Stimulated activated naive CD8-positive, alpha-beta T cell treated with anti-CD3 and anti-CD28 coated beads, Interleukin-15, Interleukin-2, amounts not matched to agents 100 ng/mL and 50 ng/mL, for 24 hours (primary cell): ENCODE measurements at regions not wholly inside any gene's neighbourhood (a gene's known extent, or its start where the extent isn't known, plus 50 kb on each side); places are given as distances from the start of the nearest gene placed in this dataset.

Experiments used
- H3K27ac Mint-ChIP-seq: one replicate; pipeline ENCODE4 v1.8.0; 2021; ENCODE audit warnings: mild to moderate bottlenecking, mixed read lengths
- H3K27me3 Mint-ChIP-seq: one replicate; pipeline ENCODE4 v1.8.0; 2021; ENCODE audit warnings: mixed read lengths
- H3K36me3 Mint-ChIP-seq: one replicate; pipeline ENCODE4 v1.8.0; 2021; ENCODE audit warnings: low read depth, mixed read lengths
- H3K4me1 Mint-ChIP-seq: one replicate; pipeline ENCODE4 v1.8.0; 2021; ENCODE audit warnings: low read depth, mixed read lengths
- H3K4me3 Mint-ChIP-seq: one replicate; pipeline ENCODE4 v1.8.0; 2021; ENCODE audit warnings: mild to moderate bottlenecking, mixed read lengths
- H3K9me3 Mint-ChIP-seq: one replicate; pipeline ENCODE4 v1.8.0; 2021; ENCODE audit warnings: mixed read lengths

- Mint-ChIP-seq H3K9me3 (no peaks in the 10 kb centered on the region), H3K36me3 (no peaks in the 10 kb centered on the region), H3K4me1 (no peaks in the 10 kb centered on the region), H3K27ac (no peak overlapping the region), H3K4me3 (no peak overlapping the region), H3K27me3 (no peaks in the 10 kb centered on the region)
These were observed 148.8 kb downstream of the ZBTB18 start for GRCh38 chr1:244199902-244200301.

- Mint-ChIP-seq H3K27ac (no peak overlapping the region), H3K36me3 (no peaks in the 10 kb centered on the region), H3K4me3 (no peak overlapping the region), H3K9me3 (no peaks in the 10 kb centered on the region), H3K4me1 (no peaks in the 10 kb centered on the region), H3K27me3 (no peaks in the 10 kb centered on the region)
These were observed 149.5 kb downstream of the ZBTB18 start for GRCh38 chr1:244200596-244200995.

GRCh38 chr1:244201750-244202149 lies 150.7 kb downstream of the ZBTB18 start:
- Mint-ChIP-seq H3K36me3 (no peaks in the 10 kb centered on the region), H3K27me3 (no peaks in the 10 kb centered on the region), H3K27ac (no peak overlapping the region)

GRCh38 chr1:244204004-244204403 lies 152.9 kb downstream of the ZBTB18 start:
- H3K4me3 Mint-ChIP-seq = no peak overlapping the region
- H3K27me3 Mint-ChIP-seq = no peaks in the 10 kb centered on the region
- no peaks in the 10 kb centered on the region for H3K4me1 Mint-ChIP-seq
- no peaks in the 10 kb centered on the region for H3K9me3 Mint-ChIP-seq
- H3K27ac Mint-ChIP-seq = no peak overlapping the region
- no peaks in the 10 kb centered on the region for H3K36me3 Mint-ChIP-seq

More at GRCh38 chr1:244201750-244202149, 150.7 kb downstream of the ZBTB18 start:
- Mint-ChIP-seq H3K4me1 (no peaks in the 10 kb centered on the region), H3K4me3 (no peak overlapping the region), H3K9me3 (no peaks in the 10 kb centered on the region)

GRCh38 chr1:244205171-244205570 lies 154.1 kb downstream of the ZBTB18 start:
- Mint-ChIP-seq H3K4me1 (no peaks in the 10 kb centered on the region), H3K27me3 (no peaks in the 10 kb centered on the region), H3K4me3 (no peak overlapping the region), H3K9me3 (no peaks in the 10 kb centered on the region), H3K36me3 (no peaks in the 10 kb centered on the region), H3K27ac (no peak overlapping the region)

GRCh38 chr1:244205906-244206305 lies 154.8 kb downstream of the ZBTB18 start:
- H3K36me3 Mint-ChIP-seq = no peaks in the 10 kb centered on the region
- no peaks in the 10 kb centered on the region for H3K4me1 Mint-ChIP-seq
- H3K9me3 Mint-ChIP-seq = no peaks in the 10 kb centered on the region
- H3K27ac Mint-ChIP-seq = no peak overlapping the region
- H3K27me3 Mint-ChIP-seq = no peaks in the 10 kb centered on the region
- no peak overlapping the region for H3K4me3 Mint-ChIP-seq

GRCh38 chr1:244207042-244207934 lies 156.2 kb downstream of the ZBTB18 start:
- Mint-ChIP-seq H3K27me3 (no peaks in the 10 kb centered on the region), H3K36me3 (no peaks in the 10 kb centered on the region), H3K9me3 (no peaks in the 10 kb centered on the region), H3K4me1 (no peaks in the 10 kb centered on the region), H3K27ac (no peak overlapping the region), H3K4me3 (no peak overlapping the region)

GRCh38 chr1:244207935-244208244 lies 156.8 kb downstream of the ZBTB18 start:
- H3K9me3 Mint-ChIP-seq = no peaks in the 10 kb centered on the region
- H3K27me3 Mint-ChIP-seq = no peaks in the 10 kb centered on the region
- H3K36me3 Mint-ChIP-seq = no peaks in the 10 kb centered on the region
- H3K27ac Mint-ChIP-seq = no peak overlapping the region
- no peaks in the 10 kb centered on the region for H3K4me1 Mint-ChIP-seq
- H3K4me3 Mint-ChIP-seq = no peak overlapping the region

- Mint-ChIP-seq H3K4me1 (no peaks in the 10 kb centered on the region), H3K9me3 (no peaks in the 10 kb centered on the region), H3K4me3 (no peak overlapping the region), H3K27ac (no peak overlapping the region), H3K36me3 (no peaks in the 10 kb centered on the region), H3K27me3 (no peaks in the 10 kb centered on the region)
These were observed 158.9 kb downstream of the ZBTB18 start for GRCh38 chr1:244209955-244210354.

GRCh38 chr1:244210884-244211558 lies 159.9 kb downstream of the ZBTB18 start:
- H3K9me3 Mint-ChIP-seq = no peaks in the 10 kb centered on the region
- no peak overlapping the region for H3K27ac Mint-ChIP-seq
- H3K27me3 Mint-ChIP-seq = no peaks in the 10 kb centered on the region
- no peak overlapping the region for H3K4me3 Mint-ChIP-seq
- no peaks in the 10 kb centered on the region for H3K4me1 Mint-ChIP-seq
- no peaks in the 10 kb centered on the region for H3K36me3 Mint-ChIP-seq

GRCh38 chr1:244211559-244211944 lies 160.5 kb downstream of the ZBTB18 start:
- Mint-ChIP-seq H3K4me3 (no peak overlapping the region), H3K36me3 (no peaks in the 10 kb centered on the region), H3K27me3 (no peaks in the 10 kb centered on the region), H3K9me3 (no peaks in the 10 kb centered on the region), H3K4me1 (no peaks in the 10 kb centered on the region), H3K27ac (no peak overlapping the region)

GRCh38 chr1:244212219-244212618 lies 161.1 kb downstream of the ZBTB18 start:
- H3K4me3 Mint-ChIP-seq = no peak overlapping the region
- no peak overlapping the region for H3K27ac Mint-ChIP-seq
- H3K36me3 Mint-ChIP-seq = no peaks in the 10 kb centered on the region
- H3K27me3 Mint-ChIP-seq = no peaks in the 10 kb centered on the region
- no peaks in the 10 kb centered on the region for H3K9me3 Mint-ChIP-seq
- H3K4me1 Mint-ChIP-seq = no peaks in the 10 kb centered on the region

GRCh38 chr1:244212797-244213475 lies 161.9 kb downstream of the ZBTB18 start:
- H3K27me3 Mint-ChIP-seq = no peaks in the 10 kb centered on the region

GRCh38 chr1:244214009-244214967 lies 163.2 kb downstream of the ZBTB18 start:
- H3K27me3 Mint-ChIP-seq = no peaks in the 10 kb centered on the region
- H3K27ac Mint-ChIP-seq = no peak overlapping the region
- H3K9me3 Mint-ChIP-seq = no peaks in the 10 kb centered on the region
- H3K36me3 Mint-ChIP-seq = no peaks in the 10 kb centered on the region
- H3K4me3 Mint-ChIP-seq = no peak overlapping the region
- H3K4me1 Mint-ChIP-seq = no peaks in the 10 kb centered on the region

More at GRCh38 chr1:244212797-244213475, 161.9 kb downstream of the ZBTB18 start:
- Mint-ChIP-seq H3K27ac (no peak overlapping the region), H3K36me3 (no peaks in the 10 kb centered on the region), H3K9me3 (no peaks in the 10 kb centered on the region), H3K4me3 (no peak overlapping the region), H3K4me1 (no peaks in the 10 kb centered on the region)
